PC-3 (cell line): ENCODE measurements at regions not wholly inside any gene's neighbourhood (a gene's known extent, or its start where the extent isn't known, plus 50 kb on each side); places are given as distances from the start of the nearest gene placed in this dataset.

Source experiments
- ATAC-seq: fragments of 200-7000 bp; cut with Tn5 transposase; 2 replicates; pipeline ENCODE4 v1.9.1; 2020; ENCODE audit warnings: mild to moderate bottlenecking, moderate library complexity
- BruUV-seq: library from RNA; stranded (reverse); fragments of 400-500 nt; replicated peaks from 2 replicates; lab custom pipeline; 2021; lab: Mats Ljungman, UMichigan
- CTCF ChIA-PET: fragments of 300-600 bp; sonication (Branson Sonifier 250); formaldehyde crosslinking; loops from one replicate; lab custom pipeline; 2022; ENCODE audit warnings: antibody characterized with exemption; lab: Charles Lee
- POLR2A ChIA-PET: fragments of 300-600 bp; sonication (Branson Sonifier 250); formaldehyde crosslinking; loops from one replicate; lab custom pipeline; 2022; ENCODE audit warnings: antibody characterized with exemption; ENCODE audit not compliant: unreplicated experiment; lab: Charles Lee
- DNase-seq: peaks from one replicate; pipeline ENCODE4 v3.0.0-alpha.2; 2015
- H2AFZ ChIP-seq: fragments of 300-600 bp; sonication (generic); 2 replicates; pipeline ENCODE4 v1.6.0; 2016; ENCODE audit warnings: antibody characterized with exemption, low read length
- H3F3A ChIP-seq: fragments of 300-600 bp; sonication (generic); one replicate; pipeline ENCODE4 v1.6.0; 2017; ENCODE audit warnings: antibody characterized with exemption, low read length, control low read depth, mild to moderate bottlenecking; ENCODE audit not compliant: unreplicated experiment
- H3K27ac ChIP-seq: fragments of 300-600 bp; sonication (generic); 2 replicates; pipeline ENCODE4 v1.5.1; 2016; ENCODE audit warnings: mild to moderate bottlenecking, low read length
- H3K27me3 ChIP-seq: fragments of 300-600 bp; sonication (generic); 2 replicates; pipeline ENCODE4 v1.6.1; 2016; ENCODE audit warnings: low read length, mixed read lengths
- H3K36me3 ChIP-seq: fragments of 300-600 bp; sonication (generic); 2 replicates; pipeline ENCODE4 v1.6.1; 2016; ENCODE audit warnings: low read depth, mixed run types, low read length, mixed read lengths
- H3K4me1 ChIP-seq: fragments of 300-600 bp; sonication (generic); 2 replicates; pipeline ENCODE4 v1.5.1; 2016; ENCODE audit warnings: low read length; ENCODE audit not compliant: insufficient read depth
- H3K4me2 ChIP-seq: fragments of 300-600 bp; sonication (generic); 2 replicates; pipeline ENCODE4 v1.6.0; 2016; ENCODE audit warnings: low read length
- H3K4me3 ChIP-seq: fragments of 300-600 bp; sonication (generic); 2 replicates; pipeline ENCODE4 v1.5.1; 2016; ENCODE audit warnings: mild to moderate bottlenecking, low read length, mixed read lengths
- H3K79me2 ChIP-seq: fragments of 300-600 bp; sonication (generic); 2 replicates; pipeline ENCODE4 v1.6.1; 2017; ENCODE audit warnings: low read length, mixed read lengths
- H3K9ac ChIP-seq: fragments of 300-600 bp; sonication (generic); 2 replicates; pipeline ENCODE4 v1.6.0; 2016; ENCODE audit warnings: mild to moderate bottlenecking, low read length
- H3K9me2 ChIP-seq: fragments of 300-600 bp; sonication (generic); replicated peaks from 2 replicates; pipeline ENCODE4 v1.6.1; 2016; ENCODE audit warnings: mixed run types, low read length, mixed read lengths
- H3K9me3 ChIP-seq: fragments of 300-600 bp; sonication (generic); 2 replicates; pipeline ENCODE4 v1.6.1; 2016; ENCODE audit warnings: low read length, mixed read lengths
- H4K20me1 ChIP-seq: fragments of 300-600 bp; sonication (generic); 2 replicates; pipeline ENCODE4 v1.6.1; 2016; ENCODE audit warnings: low read length, mixed read lengths
- CTCF ChIP-seq: fragments of 300-600 bp; sonication (generic); conservative IDR thresholded peaks from 2 replicates; pipeline ENCODE4 v1.5.1; 2017; ENCODE audit warnings: antibody characterized with exemption, low read depth, mild to moderate bottlenecking, low read length
- EZH2 ChIP-seq: fragments of 300-600 bp; sonication (generic); IDR thresholded peaks from one replicate; pipeline ENCODE4 v1.6.1; 2017; ENCODE audit warnings: antibody characterized with exemption, mild to moderate bottlenecking, low read length; ENCODE audit not compliant: unreplicated experiment
- EZH2phosphoT487 ChIP-seq: fragments of 300-600 bp; sonication (generic); IDR thresholded peaks from 2 replicates; pipeline ENCODE4 v1.6.1; 2018; ENCODE audit warnings: mild to moderate bottlenecking, antibody characterized with exemption, low read length, borderline replicate concordance
- intact Hi-C: fragments of 100-400 bp; cut with micrococcal nuclease; formaldehyde crosslinking; loops from 2 replicates; pipeline ENCODE4 v1.9.0; 2023

GRCh38 chr3:135837977-135838631 lies 127.4 kb upstream of the PPP2R3A start:
- Histone ChIP-seq H3K9me3 (no peaks in the 10 kb centered on the region), H3K36me3 (no peaks in the 10 kb centered on the region), H3K9me2 (no peaks in the 10 kb centered on the region), H3F3A (no peaks in the 10 kb centered on the region), H3K4me1 (no peaks in the 10 kb centered on the region), H3K4me3 (no peak overlapping the region), H3K9ac (no peak overlapping the region), H3K79me2 (no peaks in the 10 kb centered on the region), H3K27ac (no peak overlapping the region), H2AFZ (no peak overlapping the region), H3K27me3 (no peaks in the 10 kb centered on the region), H4K20me1 (no peaks in the 10 kb centered on the region), H3K4me2 (no peak overlapping the region)
- TF ChIP-seq CTCF (no peak), EZH2phosphoT487 (no peak), EZH2 (no peak)
- ChIA-PET CTCF (no interaction called here), POLR2A (no interaction called here)
- intact Hi-C loops = no loop called here
- DNase-seq (no peak), ATAC-seq (no peak)
- BruUV-seq = no TSS peak

GRCh38 chr3:135840436-135840835 lies 125.1 kb upstream of the PPP2R3A start:
- Histone ChIP-seq H3K9me3 (no peaks in the 10 kb centered on the region), H3K27ac (no peak overlapping the region), H3K9me2 (no peaks in the 10 kb centered on the region), H3K9ac (no peak overlapping the region), H3K27me3 (no peaks in the 10 kb centered on the region), H3K36me3 (no peaks in the 10 kb centered on the region), H4K20me1 (no peaks in the 10 kb centered on the region), H3K4me1 (no peaks in the 10 kb centered on the region), H3K79me2 (no peaks in the 10 kb centered on the region), H3F3A (no peaks in the 10 kb centered on the region), H3K4me3 (no peak overlapping the region), H2AFZ (no peak overlapping the region), H3K4me2 (no peak overlapping the region)
- no peak for TF ChIP-seq EZH2
- no peak for TF ChIP-seq CTCF
- TF ChIP-seq EZH2phosphoT487 = no peak
- ChIA-PET CTCF (no interaction called here), POLR2A (no interaction called here)
- intact Hi-C loops = no loop called here
- no peak for DNase-seq
- no TSS peak for BruUV-seq
- no peak for ATAC-seq

GRCh38 chr3:135844386-135844785 lies 121.1 kb upstream of the PPP2R3A start:
- Histone ChIP-seq H3K9me2 (no peaks in the 10 kb centered on the region), H3F3A (no peaks in the 10 kb centered on the region), H4K20me1 (no peaks in the 10 kb centered on the region), H3K9ac (no peak overlapping the region), H2AFZ (no peak overlapping the region), H3K27me3 (no peaks in the 10 kb centered on the region), H3K27ac (no peak overlapping the region), H3K4me1 (no peaks in the 10 kb centered on the region), H3K36me3 (no peaks in the 10 kb centered on the region), H3K9me3 (no peaks in the 10 kb centered on the region), H3K4me3 (no peak overlapping the region), H3K4me2 (no peak overlapping the region), H3K79me2 (no peaks in the 10 kb centered on the region)
- ATAC-seq (no peak), DNase-seq (no peak)
- POLR2A ChIA-PET = no interaction called here
- intact Hi-C loops = no loop called here
- BruUV-seq = no TSS peak
- TF ChIP-seq EZH2phosphoT487 (no peak), CTCF (no peak), EZH2 (no peak)
- CTCF ChIA-PET = no interaction called here
